Activated CD4-positive, alpha-beta T cell treated with anti-CD3 and anti-CD28 coated beads, Interleukin-2, amount 50 U/mL, for 4 hours (primary cell): ENCODE measurements at regions not wholly inside any gene's neighbourhood (a gene's known extent, or its start where the extent isn't known, plus 50 kb on each side); places are given as distances from the start of the nearest gene placed in this dataset.
"Not testable (repeated sequence)": the region's sequence is repeated elsewhere in the genome, so short reads cannot be mapped to it uniquely, and the experiment has no call there.

Experiments used
- DNase-seq, 2 experiments: peaks; one replicate each; pipeline ENCODE4 v3.0.0-alpha.2; 2020

GRCh38 chr13:42400188-42400833 lies 128.4 kb downstream of the AKAP11 start:
- DNase-seq, result no peak

GRCh38 chr13:42401376-42401775 lies 129.4 kb downstream of the AKAP11 start:
- no peak for DNase-seq

DNA sequence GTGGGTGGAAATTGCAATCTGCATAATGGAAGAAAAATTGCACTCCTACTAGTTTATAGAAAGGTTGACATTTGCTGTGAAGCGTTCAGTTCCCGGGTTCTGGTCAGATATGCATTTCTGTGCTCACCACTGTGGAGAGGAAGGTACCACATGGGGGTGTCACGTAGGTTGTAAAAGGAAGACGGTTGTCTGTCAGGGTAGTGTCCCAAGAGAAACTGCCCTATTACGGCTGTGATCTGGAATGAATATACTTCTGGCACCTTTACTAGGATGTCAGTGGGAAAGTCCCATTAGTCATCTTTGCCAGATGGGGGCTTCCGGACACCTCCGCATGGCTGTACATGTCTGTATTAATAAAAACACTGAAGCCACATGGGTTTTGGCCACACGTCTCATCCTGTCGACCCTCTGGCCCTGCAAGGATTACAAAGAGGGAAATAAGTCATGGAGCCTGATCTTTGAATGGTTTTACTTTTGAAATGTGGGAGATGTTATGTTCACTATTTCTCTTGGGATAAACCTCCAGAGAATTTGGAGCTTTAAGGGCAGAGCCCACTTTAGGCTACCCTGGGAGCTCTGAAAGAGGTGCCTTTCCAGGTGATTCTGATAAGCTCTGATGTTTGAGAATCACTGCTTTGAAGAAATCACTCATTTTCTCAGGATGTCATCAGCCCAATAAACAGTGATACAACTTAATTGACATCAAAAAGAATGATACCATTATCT lies 133.9 kb downstream of the AKAP11 start:
- DNase-seq, result peak; percentile 54 to 68

DNA sequence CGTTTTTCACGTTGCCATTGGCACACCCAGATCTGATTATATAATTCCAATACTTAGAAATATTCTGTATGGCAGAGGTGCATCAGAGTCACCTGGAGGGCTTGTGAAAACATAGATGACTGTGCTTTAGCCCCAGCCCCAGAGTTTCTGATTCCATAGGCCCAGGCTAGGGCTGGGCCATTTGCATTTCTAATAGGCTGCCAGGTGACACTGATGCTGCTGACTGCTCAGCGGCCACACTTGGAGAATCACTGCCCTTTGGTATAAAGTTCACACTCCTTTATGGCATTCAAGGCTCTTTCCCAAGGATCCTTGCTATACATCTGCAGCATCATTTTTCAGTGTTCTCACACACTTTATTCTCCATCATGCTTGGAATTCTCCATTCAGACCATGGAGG lies 137.1 kb downstream of the AKAP11 start:
- DNase-seq, result no peak

DNA sequence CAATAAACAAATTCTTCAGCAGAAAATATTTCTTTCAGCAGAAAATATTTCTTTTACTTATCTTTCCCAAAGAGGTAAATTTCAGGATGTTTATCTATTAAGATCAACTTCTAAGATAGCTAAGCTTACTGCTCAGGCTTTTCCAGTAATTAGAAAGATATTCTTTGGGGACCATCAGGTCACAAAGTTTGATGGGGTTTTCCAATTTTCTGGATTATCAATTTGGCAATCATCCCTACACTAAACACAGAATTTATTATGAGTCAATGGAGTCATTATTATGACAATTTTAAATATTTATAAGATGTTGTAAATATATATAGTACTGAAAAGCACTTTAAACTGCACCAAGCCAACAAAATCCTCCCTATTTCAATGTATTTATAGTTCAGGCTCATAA lies 137.6 kb downstream of the AKAP11 start:
- DNase-seq, result no peak

DNA sequence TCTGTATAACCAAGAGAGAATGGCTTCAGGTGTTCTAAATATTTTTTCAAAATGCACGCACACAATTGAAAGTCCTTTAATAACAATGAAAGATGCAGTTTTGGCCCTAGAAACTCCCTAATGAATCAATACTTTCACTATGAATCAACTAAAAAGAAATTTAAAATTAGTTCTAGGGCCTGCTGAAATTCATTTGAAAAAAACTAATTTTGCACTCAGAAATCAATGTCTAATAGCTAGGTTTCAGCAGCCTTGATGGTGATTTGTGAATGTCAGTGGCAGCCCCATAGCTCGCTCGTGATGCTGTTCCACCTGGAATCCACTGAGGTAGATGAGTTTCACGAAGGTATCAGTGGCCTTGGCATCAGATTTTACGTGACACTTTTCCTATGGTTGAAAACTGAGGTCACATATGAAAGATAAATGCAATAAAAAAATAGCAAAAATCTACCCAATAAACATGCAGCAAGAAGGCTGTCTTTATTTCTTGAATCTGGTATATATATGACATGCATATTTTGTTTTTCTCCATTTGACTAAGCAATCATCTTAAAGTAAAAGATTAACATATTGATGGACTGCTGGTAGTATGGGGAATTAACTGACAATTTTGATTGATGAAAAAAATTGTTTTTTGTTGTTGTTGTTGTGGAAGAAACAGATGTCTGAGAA lies 141.0 kb downstream of the AKAP11 start:
- DNase-seq, result no peak

GRCh38 chr13:42413484-42413815 lies 141.5 kb downstream of the AKAP11 start:
- DNase-seq, result no peak

DNA sequence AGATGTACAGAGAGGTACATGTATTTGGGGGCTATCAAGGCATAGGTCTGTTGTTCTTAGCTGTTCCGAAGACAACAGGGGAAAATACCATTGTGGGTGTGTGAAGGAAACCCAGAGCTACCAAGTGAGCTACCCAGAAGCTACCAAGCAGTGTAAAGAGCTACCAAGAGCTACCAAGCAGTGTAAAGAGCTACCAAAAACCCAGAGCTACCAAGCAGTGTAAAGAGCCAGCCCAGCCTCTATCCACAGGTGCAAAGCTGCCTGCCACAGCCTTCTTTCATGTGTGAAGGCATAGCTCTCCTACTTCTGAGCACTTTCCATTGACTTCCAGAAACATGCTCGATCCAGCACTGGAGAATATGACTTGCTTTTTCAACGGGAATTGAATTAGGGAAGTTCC lies 145.7 kb downstream of the AKAP11 start:
- DNase-seq, result no peak

DNA sequence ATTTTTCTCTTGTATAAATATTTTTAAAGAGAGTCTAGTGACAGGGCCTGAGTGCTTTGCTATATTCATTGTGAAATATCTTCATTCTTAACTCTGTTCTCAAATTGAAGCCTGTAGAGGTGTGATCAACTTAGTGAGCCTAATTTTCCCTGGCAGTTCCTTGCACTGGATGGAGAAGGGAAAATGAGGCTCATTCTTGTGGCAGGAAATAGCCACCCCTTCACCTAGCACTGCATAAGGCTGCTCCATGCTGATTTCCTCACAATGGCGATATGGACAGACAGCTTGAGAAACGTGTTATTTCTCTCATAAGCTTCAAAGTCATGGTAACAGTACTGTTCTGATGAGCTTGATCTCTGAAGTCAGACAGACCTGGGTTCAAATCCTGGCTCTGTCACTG lies 146.2 kb downstream of the AKAP11 start:
- no peak for DNase-seq

GRCh38 chr13:42420304-42420703 lies 148.4 kb downstream of the AKAP11 start:
- DNase-seq, result peak; percentile 47 to 53

DNA sequence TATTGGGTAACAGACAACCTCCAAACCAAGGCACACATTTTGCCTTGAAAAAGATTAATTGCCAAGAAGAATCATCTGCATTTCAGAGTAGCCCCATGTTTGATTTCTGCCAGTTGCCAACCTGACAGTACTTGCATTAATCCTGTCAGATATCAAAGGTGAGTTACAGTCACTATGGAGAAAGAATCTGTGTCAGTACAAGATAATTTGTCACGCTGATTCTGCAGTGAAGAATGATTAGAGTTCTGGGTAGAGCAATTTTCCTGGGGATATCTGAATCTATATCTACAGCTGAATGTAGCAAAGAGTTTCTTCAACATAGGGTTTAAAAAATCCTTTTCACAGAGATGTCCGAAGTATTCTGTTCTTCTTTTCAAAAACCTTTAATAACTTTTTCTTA lies 150.7 kb downstream of the AKAP11 start:
- no peak for DNase-seq

DNA sequence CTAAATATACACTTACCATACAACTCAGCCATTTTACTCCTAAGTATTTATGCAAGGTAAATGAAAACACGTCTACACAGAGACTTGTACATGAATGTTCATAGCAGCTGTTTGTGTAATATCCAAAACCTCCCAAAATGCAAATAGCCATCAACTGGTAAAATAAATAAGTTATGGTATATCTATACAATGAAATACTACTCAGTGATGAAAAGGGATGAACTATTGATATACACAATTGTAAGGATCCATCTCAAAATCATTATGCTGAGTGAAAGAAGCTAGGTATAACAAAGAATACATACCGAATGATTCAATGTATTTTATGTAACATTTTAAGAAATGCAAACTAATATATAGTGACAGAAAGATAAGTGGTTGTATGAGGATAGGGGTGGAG lies 149.8 kb upstream of the TNFSF11 start:
- no peak for DNase-seq

DNA sequence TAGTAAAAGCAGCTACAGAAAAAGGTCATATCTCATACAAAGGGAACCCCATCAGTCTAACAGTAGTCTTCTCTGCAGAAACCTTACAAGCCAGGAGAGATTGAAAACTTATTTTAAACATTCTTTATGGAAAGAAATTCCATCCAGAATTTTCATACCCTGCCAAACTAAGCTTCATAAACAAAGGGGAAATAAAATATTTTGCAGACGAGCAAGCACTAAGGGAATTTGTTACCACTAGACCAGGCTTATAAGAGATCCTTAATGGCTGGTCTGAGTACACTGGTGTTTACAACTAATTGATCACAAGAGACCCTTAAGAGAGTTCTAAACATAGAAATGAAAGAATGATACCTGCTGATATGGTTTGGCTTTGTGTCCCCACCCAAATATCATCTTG lies 128.6 kb upstream of the TNFSF11 start:
- DNase-seq, result no peak

GRCh38 chr13:42446597-42446996 lies 127.4 kb upstream of the TNFSF11 start:
- DNase-seq, result not testable (repeated sequence)

DNA sequence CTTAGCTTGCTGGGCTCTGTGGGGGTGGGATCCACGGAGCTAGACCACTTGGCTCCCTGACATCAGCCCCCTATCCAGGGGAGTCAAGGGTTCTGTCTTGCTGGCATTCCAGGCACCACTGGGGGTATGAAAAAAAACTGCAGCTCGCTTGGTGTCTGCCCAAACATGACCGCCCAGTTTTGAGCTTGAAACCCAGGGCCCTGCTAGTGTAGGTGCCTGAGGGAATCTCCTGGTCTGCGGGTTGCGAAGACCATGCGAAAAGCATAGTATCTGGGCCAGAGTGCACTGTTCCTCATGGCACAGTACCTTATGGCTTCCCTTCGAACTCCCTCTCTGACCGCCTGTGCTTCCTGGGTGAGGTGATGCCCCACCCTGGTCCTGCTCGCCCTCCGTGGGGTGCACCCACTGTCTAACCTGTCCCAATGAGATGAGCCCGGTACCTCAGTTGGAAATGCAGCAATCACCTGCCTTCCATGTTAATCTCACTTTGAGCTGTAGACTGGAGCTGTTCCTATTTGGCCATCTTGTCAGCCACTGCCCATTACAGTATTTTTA lies 120.8 kb upstream of the TNFSF11 start:
- no peak for DNase-seq

DNA sequence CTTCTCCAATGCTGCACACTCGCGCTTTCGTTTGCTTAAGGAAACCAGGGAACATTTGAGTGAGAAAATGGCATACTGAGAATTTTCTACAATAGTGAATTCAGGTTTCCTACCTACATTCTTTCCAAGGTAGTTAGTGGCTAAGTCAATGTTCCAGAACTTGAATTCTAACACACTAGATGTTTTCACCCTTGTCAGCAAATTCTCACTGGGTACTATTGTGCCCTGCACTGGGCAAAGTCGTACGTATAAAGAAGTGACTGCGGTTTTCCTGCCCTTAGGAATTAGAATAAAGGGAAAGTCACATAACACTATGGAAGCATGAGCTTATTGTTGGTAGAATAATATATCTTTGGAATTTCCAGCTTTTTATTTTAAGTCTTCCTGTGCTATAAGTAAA lies 119.2 kb upstream of the TNFSF11 start:
- no peak for DNase-seq

DNA sequence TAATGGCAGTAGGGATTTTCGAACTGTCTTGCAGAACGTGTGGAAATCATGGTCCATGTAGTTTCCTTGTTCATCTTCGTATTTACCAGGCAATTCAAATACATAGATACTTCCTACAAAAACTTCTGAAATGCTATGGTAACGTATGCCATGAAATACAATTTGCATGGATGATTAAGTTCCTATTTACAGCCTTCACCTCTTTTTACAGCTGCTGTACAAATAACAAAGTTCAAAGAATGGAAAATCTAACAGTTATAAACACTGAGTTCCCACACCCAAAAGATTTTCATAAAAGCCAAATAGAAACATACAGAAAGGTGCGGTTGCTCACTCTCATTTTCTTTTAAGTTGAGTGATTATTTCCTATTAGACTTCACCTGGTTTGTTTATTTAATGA lies 115.8 kb upstream of the TNFSF11 start:
- no peak for DNase-seq

GRCh38 chr13:42466123-42466522 lies 107.8 kb upstream of the TNFSF11 start:
- no peak for DNase-seq

DNA sequence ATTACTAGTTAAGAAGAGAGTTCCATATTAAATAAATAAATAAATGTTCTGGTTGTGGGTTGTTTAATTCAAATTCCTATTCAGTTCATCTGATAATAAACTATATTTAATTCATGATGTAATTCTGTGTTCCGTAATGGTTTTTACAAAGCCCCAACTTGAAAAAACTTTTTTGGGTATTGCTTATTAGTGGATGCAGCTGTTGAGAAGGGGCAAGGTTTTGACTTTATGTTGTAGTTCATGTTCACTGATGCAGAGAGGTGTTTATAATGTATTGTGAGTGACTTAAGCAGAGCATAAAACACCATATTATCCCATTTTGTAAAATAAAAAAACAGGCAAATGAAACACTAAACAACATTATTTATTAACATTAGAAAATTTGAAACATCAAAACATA lies 107.3 kb upstream of the TNFSF11 start:
- no peak for DNase-seq

DNA sequence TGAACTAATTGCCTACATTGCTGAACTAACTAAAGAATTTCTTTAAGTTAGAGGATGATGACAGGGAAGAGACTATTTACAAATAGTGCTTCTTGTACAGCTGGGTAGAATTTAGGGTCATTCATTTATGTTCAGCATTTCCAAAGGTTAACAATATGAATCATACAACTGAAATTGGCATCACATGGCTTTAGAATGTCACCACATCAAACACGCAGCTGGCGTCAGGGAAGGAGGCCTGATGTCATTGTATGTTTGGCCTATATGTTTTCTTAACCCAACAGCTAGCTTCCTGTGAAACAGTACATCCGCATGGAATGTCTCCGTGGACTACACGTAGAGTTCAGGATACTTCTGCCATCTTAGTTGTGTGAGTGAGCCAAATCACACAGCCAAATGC lies 99.0 kb upstream of the TNFSF11 start:
- DNase-seq, result peak; percentile 34 to 45

DNA sequence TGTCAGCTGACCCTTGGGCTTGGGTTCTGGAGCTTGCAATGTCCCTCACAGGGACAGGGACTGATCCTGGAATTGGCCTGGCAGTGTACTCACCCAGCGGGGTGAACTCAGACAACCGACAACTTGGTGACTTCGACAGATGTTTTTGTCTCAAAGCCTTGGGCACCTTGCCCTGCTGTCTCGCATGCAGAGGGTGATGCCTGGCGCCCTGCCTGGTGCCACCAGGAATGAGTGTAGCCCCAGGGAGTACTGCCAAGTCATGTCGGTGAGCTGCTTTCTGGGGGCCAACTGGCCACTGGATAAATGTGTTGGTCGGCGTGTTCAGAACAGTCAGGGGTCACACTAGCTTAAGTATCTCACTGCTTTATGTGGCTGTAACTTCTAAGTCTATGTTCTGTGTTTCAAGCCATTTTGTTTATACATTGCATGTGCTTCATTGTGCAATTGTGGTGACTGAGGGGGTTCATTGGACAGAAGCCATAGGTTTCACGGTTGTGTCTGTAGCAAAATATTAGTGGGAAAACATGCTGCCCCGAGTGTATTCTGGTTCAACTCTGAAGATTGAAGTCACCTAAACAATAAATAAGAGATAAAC lies 96.3 kb upstream of the TNFSF11 start:
- no peak for DNase-seq

- no peak for DNase-seq
Observed at GRCh38 chr13:42478531-42479156, 95.3 kb upstream of the TNFSF11 start.

- DNase-seq, result no peak
Observed at GRCh38 chr13:42484386-42484785, 89.6 kb upstream of the TNFSF11 start.
